Prostate gland (tissue), 2 donors: ENCODE measurements at regions not wholly inside any gene's neighbourhood (a gene's known extent, or its start where the extent isn't known, plus 50 kb on each side); places are given as distances from the start of the nearest gene placed in this dataset.

Experiments used
- DNase-seq: peaks from one replicate; pipeline ENCODE4 v3.0.0-alpha.2; 2019; ENCODE audit warnings: low spot score
- H3K27ac ChIP-seq, 2 donors: fragments of 200-600 bp; sonication (generic); 2 replicates each; pipeline ENCODE4 v1.5.1; 2017 to 2019
- H3K27me3 ChIP-seq: fragments of 200-600 bp; sonication (generic); replicated peaks from 2 replicates; pipeline ENCODE4 v1.5.1; 2019; ENCODE audit not compliant: insufficient read depth
- H3K36me3 ChIP-seq, 2 donors: fragments of 200-600 bp; sonication (generic); 1 replicate in 1 of 2; 2 replicates in 1 of 2; pipeline versions ENCODE4 v1.5.1 to v1.8.1; 2017 to 2019
- H3K4me1 ChIP-seq: fragments of 200-600 bp; sonication (generic); replicated peaks from 2 replicates; pipeline ENCODE4 v1.5.1; 2019
- H3K4me3 ChIP-seq, 2 donors: fragments of 200-600 bp; sonication (generic); 2 replicates each; pipeline ENCODE4 v1.5.1; 2017 to 2019
- H3K9me3 ChIP-seq: fragments of 200-600 bp; sonication (generic); 2 replicates; pipeline ENCODE4 v1.5.1; 2017
- CTCF ChIP-seq, 4 experiments: fragments of 200-600 bp in 2 of 4; fragments of 450-650 bp in 2 of 4; sonication (generic) in 2 of 4; IDR thresholded peaks; 1 replicate in 3 of 4; 2 replicates in 1 of 4; pipeline ENCODE4 v1.5.1; 2016 to 2019; ENCODE audit warnings: antibody characterized with exemption in 4 of 4, mild to moderate bottlenecking in 2 of 4, moderate library complexity in 2 of 4
- POLR2A ChIP-seq: fragments of 450-650 bp; IDR thresholded peaks from one replicate; pipeline ENCODE4 v1.6.1; 2016; ENCODE audit warnings: antibody characterized with exemption, mild to moderate bottlenecking
- POLR2AphosphoS5 ChIP-seq: sonication (generic); formaldehyde crosslinking; IDR thresholded peaks from one replicate; pipeline ENCODE4 v1.6.1; 2017; ENCODE audit warnings: antibody characterized with exemption
- WGBS: methylation state at CpG from one replicate; pipeline ENCODE4 v1.1.5; 2018; 5-methylcytosine and 5-hydroxymethylcytosine counted together
- intact Hi-C: fragments of 100-400 bp; cut with DNase I; formaldehyde crosslinking; loops from one replicate; pipeline ENCODE4 v1.14.2; 2022

GRCh38 chr6:135703007-135703406 is 148.5 kb upstream of the PDE7B start:
- TF ChIP-seq CTCF (IDR thresholded peaks at IDR 0.05) = no peak
- no peak for TF ChIP-seq POLR2AphosphoS5
- TF ChIP-seq POLR2A = no peak
- WGBS = 83% methylated on average over 1 of the region's 1 CpG
- no peak for DNase-seq
- Histone ChIP-seq H3K9me3 (no peaks in the 10 kb centered on the region), H3K36me3 (no peaks in the 10 kb centered on the region), H3K27me3 (no peaks in the 10 kb centered on the region), H3K27ac (no peak overlapping the region), H3K4me1 (no peaks in the 10 kb centered on the region), H3K4me3 (no peak overlapping the region)
- intact Hi-C loops = no loop called here

GRCh38 chr6:135703621-135704020 is 147.9 kb upstream of the PDE7B start:
- H3K36me3 ChIP-seq = no peaks in the 10 kb centered on the region
- H3K27me3 ChIP-seq = no peaks in the 10 kb centered on the region
- 89% methylated on average over 3 of the region's 3 CpGs for WGBS
- DNase-seq = no peak
- intact Hi-C loops = no loop called here
- no peaks in the 10 kb centered on the region for H3K4me1 ChIP-seq
- TF ChIP-seq POLR2AphosphoS5 (no peak), CTCF (IDR thresholded peaks at IDR 0.05) (no peak), POLR2A (no peak)
- H3K4me3 ChIP-seq = no peak overlapping the region
- H3K9me3 ChIP-seq = no peaks in the 10 kb centered on the region
- no peak overlapping the region for H3K27ac ChIP-seq

- no peak for DNase-seq
- H3K27me3 ChIP-seq = no peaks in the 10 kb centered on the region
- H3K36me3 ChIP-seq = no peaks in the 10 kb centered on the region
- no peak overlapping the region for H3K4me3 ChIP-seq
- H3K4me1 ChIP-seq = no peaks in the 10 kb centered on the region
- H3K9me3 ChIP-seq = no peaks in the 10 kb centered on the region
- TF ChIP-seq POLR2A (no peak), CTCF (IDR thresholded peaks at IDR 0.05) (no peak), POLR2AphosphoS5 (no peak)
- H3K27ac ChIP-seq = no peak overlapping the region
- intact Hi-C loops = no loop called here
- 100% methylated on average over 1 of the region's 1 CpG for WGBS
These were observed 144.1 kb upstream of the PDE7B start for GRCh38 chr6:135707426-135707825.

- no peaks in the 10 kb centered on the region for H3K27me3 ChIP-seq
- no peaks in the 10 kb centered on the region for H3K9me3 ChIP-seq
- no peak overlapping the region for H3K27ac ChIP-seq
- no peaks in the 10 kb centered on the region for H3K4me1 ChIP-seq
- H3K4me3 ChIP-seq = no peak overlapping the region
- intact Hi-C loops = no loop called here
- TF ChIP-seq CTCF (IDR thresholded peaks at IDR 0.05) = no peak
- TF ChIP-seq POLR2AphosphoS5 = no peak
- TF ChIP-seq POLR2A = no peak
- WGBS = 84% methylated on average over 5 of the region's 5 CpGs
- H3K36me3 ChIP-seq = no peaks in the 10 kb centered on the region
- no peak for DNase-seq
These were observed 141.5 kb upstream of the PDE7B start for GRCh38 chr6:135710042-135710441.

GRCh38 chr6:135722190-135722589 is 129.3 kb upstream of the PDE7B start:
- no peaks in the 10 kb centered on the region for H3K36me3 ChIP-seq
- intact Hi-C loops = no loop called here
- H3K4me1 ChIP-seq = no peaks in the 10 kb centered on the region
- no peak overlapping the region for H3K4me3 ChIP-seq
- no peaks in the 10 kb centered on the region for H3K9me3 ChIP-seq
- no peak overlapping the region for H3K27ac ChIP-seq
- no peak for DNase-seq
- no peak for TF ChIP-seq POLR2AphosphoS5
- TF ChIP-seq CTCF (IDR thresholded peaks at IDR 0.05) = no peak
- TF ChIP-seq POLR2A = no peak
- H3K27me3 ChIP-seq = no peaks in the 10 kb centered on the region
